PC-9 (cell line): ENCODE measurements at regions not wholly inside any gene's neighbourhood (a gene's known extent, or its start where the extent isn't known, plus 50 kb on each side); places are given as distances from the start of the nearest gene placed in this dataset.

ENCODE experiments used
- BruUV-seq: library from RNA; stranded (reverse); fragments of 400-500 nt; replicated peaks from 2 replicates; lab custom pipeline; 2021; lab: Mats Ljungman, UMichigan
- CTCF ChIA-PET: fragments of 300-600 bp; sonication (Branson Sonifier 250); formaldehyde crosslinking; loops from one replicate; lab custom pipeline; 2022; ENCODE audit warnings: antibody characterized with exemption; lab: Charles Lee
- POLR2A ChIA-PET: fragments of 300-600 bp; sonication (Branson Sonifier 250); formaldehyde crosslinking; loops from one replicate; lab custom pipeline; 2022; ENCODE audit warnings: antibody characterized with exemption; ENCODE audit not compliant: unreplicated experiment; lab: Charles Lee
- DNase-seq, 2 experiments: peaks; one replicate each; pipeline versions ENCODE4 v3.0.0 to v3.0.0-alpha.2; 2015 to 2022; ENCODE audit warnings: mixed read lengths in 1 of 2
- H2AFZ ChIP-seq: fragments of 200-600 bp; sonication (generic); 2 replicates; pipeline ENCODE4 v1.8.1; 2017; ENCODE audit warnings: antibody characterized with exemption
- H3F3A ChIP-seq: fragments of 200-600 bp; sonication (generic); 2 replicates; pipeline ENCODE4 v1.8.1; 2017; ENCODE audit warnings: antibody characterized with exemption, mild to moderate bottlenecking, low read depth; ENCODE audit not compliant: insufficient read depth
- H3K27ac ChIP-seq: fragments of 200-600 bp; sonication (generic); 2 replicates; pipeline ENCODE4 v1.6.1; 2016; ENCODE audit warnings: mixed run types
- H3K27me3 ChIP-seq: fragments of 200-600 bp; sonication (generic); 2 replicates; pipeline ENCODE4 v1.6.1; 2016; ENCODE audit warnings: low read depth, mixed run types; ENCODE audit not compliant: insufficient read depth
- H3K36me3 ChIP-seq: fragments of 200-600 bp; sonication (generic); 2 replicates; pipeline ENCODE4 v1.6.1; 2016; ENCODE audit warnings: low read depth, mixed run types
- H3K4me1 ChIP-seq: fragments of 200-600 bp; sonication (generic); replicated peaks from 2 replicates; pipeline ENCODE4 v1.6.1; 2016; ENCODE audit warnings: mixed run types; ENCODE audit not compliant: insufficient read depth
- H3K4me2 ChIP-seq: fragments of 200-600 bp; sonication (generic); 2 replicates; pipeline ENCODE4 v1.6.1; 2017; ENCODE audit warnings: mixed run types
- H3K4me3 ChIP-seq: fragments of 200-600 bp; sonication (generic); 2 replicates; pipeline ENCODE4 v1.6.1; 2016; ENCODE audit warnings: mixed run types
- H3K79me2 ChIP-seq: fragments of 200-600 bp; sonication (generic); 2 replicates; pipeline ENCODE4 v1.6.1; 2017; ENCODE audit warnings: low read depth, mixed run types
- H3K9me2 ChIP-seq: fragments of 200-600 bp; sonication (generic); 2 replicates; pipeline ENCODE4 v1.8.1; 2017; ENCODE audit warnings: mild to moderate bottlenecking; ENCODE audit not compliant: insufficient read depth
- H3K9me3 ChIP-seq: fragments of 200-600 bp; sonication (generic); 2 replicates; pipeline ENCODE4 v1.8.1; 2016; ENCODE audit warnings: low read depth; ENCODE audit not compliant: insufficient read depth
- H4K20me1 ChIP-seq: fragments of 200-600 bp; sonication (generic); 2 replicates; pipeline ENCODE4 v1.8.1; 2017; ENCODE audit not compliant: insufficient read depth
- CTCF ChIP-seq: fragments of 200-600 bp; sonication (generic); conservative IDR thresholded peaks from 2 replicates; pipeline ENCODE4 v1.6.1; 2017; ENCODE audit warnings: mixed run types, antibody characterized with exemption, mild to moderate bottlenecking, moderate library complexity
- EZH2 ChIP-seq: fragments of 200-600 bp; sonication (generic); IDR thresholded peaks from 2 replicates; pipeline ENCODE4 v1.8.0; 2017; ENCODE audit warnings: antibody characterized with exemption, low read depth
- intact Hi-C: fragments of 100-400 bp; cut with micrococcal nuclease; formaldehyde crosslinking; loops from one replicate; pipeline ENCODE4 v1.10.0; 2022; ENCODE audit not compliant: unreplicated experiment

GRCh38 chr20:60261333-60261732 is 303.1 kb downstream of the CDH26 start:
- ChIA-PET POLR2A (no interaction called here), CTCF (no interaction called here)
- Histone ChIP-seq H3F3A (no peaks in the 10 kb centered on the region), H3K9me3 (no peaks in the 10 kb centered on the region), H3K27me3 (peaks cover 92% of the 10 kb centered on the region), H3K4me3 (no peak overlapping the region), H3K4me1 (no peaks in the 10 kb centered on the region), H4K20me1 (0 out of 2 replicates have a peak, but pooled peaks cover 3% of the 10 kb centered on the region), H3K79me2 (no peaks in the 10 kb centered on the region), H2AFZ (no peak overlapping the region), H3K36me3 (no peaks in the 10 kb centered on the region), H3K9me2 (no peaks in the 10 kb centered on the region), H3K27ac (no peak overlapping the region), H3K4me2 (no peak overlapping the region)
- TF ChIP-seq EZH2 (no peak), CTCF (no peak)
- BruUV-seq = no TSS peak
- intact Hi-C loops = no loop called here
- no peak for DNase-seq

- DNase-seq = peak in 1 of 2 experiments; percentile 16
- H3K4me3 ChIP-seq = no peak overlapping the region
- no peaks in the 10 kb centered on the region for H3F3A ChIP-seq
- no TSS peak for BruUV-seq
- H3K79me2 ChIP-seq = no peaks in the 10 kb centered on the region
- peaks cover 89% of the 10 kb centered on the region for H3K27me3 ChIP-seq
- H3K36me3 ChIP-seq = no peaks in the 10 kb centered on the region
- H3K4me1 ChIP-seq = no peaks in the 10 kb centered on the region
- ChIA-PET CTCF (no interaction called here), POLR2A (no interaction called here)
- TF ChIP-seq EZH2 = no peak
- TF ChIP-seq CTCF = peak; percentile 79
- no peaks in the 10 kb centered on the region for H3K9me3 ChIP-seq
- peaks cover 3% of the 10 kb centered on the region; the same call in 1 of the 2 replicates for H4K20me1 ChIP-seq
- H3K27ac ChIP-seq = no peak overlapping the region
- no peak overlapping the region for H2AFZ ChIP-seq
- intact Hi-C loops = loop anchor here (1.0 kb wide), 2 partner anchors 206 to 314 kb away; no protein-coding TSS in a partner anchor
- H3K4me2 ChIP-seq = no peak overlapping the region
- no peaks in the 10 kb centered on the region for H3K9me2 ChIP-seq
Observed at GRCh38 chr20:60262967-60263603, 304.9 kb downstream of the CDH26 start.

- no peaks in the 10 kb centered on the region for H3K4me1 ChIP-seq
- peaks cover 86% of the 10 kb centered on the region for H3K27me3 ChIP-seq
- no peak overlapping the region for H3K4me2 ChIP-seq
- H3K9me2 ChIP-seq = no peaks in the 10 kb centered on the region
- H3K4me3 ChIP-seq = no peak overlapping the region
- POLR2A ChIA-PET = no interaction called here
- H2AFZ ChIP-seq = no peak overlapping the region
- BruUV-seq = no TSS peak
- no peaks in the 10 kb centered on the region for H3K36me3 ChIP-seq
- H4K20me1 ChIP-seq = peaks cover 3% of the 10 kb centered on the region; the same call in 1 of the 2 replicates
- CTCF ChIA-PET = no interaction called here
- no peak for DNase-seq
- H3K27ac ChIP-seq = no peak overlapping the region
- no peak for TF ChIP-seq CTCF
- no peak for TF ChIP-seq EZH2
- H3K9me3 ChIP-seq = no peaks in the 10 kb centered on the region
- H3K79me2 ChIP-seq = no peaks in the 10 kb centered on the region
- intact Hi-C loops = loop anchor here (1.0 kb wide), 2 partner anchors 207 to 315 kb away; no protein-coding TSS in a partner anchor
- H3F3A ChIP-seq = no peaks in the 10 kb centered on the region
Observed at GRCh38 chr20:60263725-60264709, 305.8 kb downstream of the CDH26 start.
